GM18505 (cell line): ENCODE measurements at regions not wholly inside any gene's neighbourhood (a gene's known extent, or its start where the extent isn't known, plus 50 kb on each side); places are given as distances from the start of the nearest gene placed in this dataset.

Experiments
- ATAC-seq: cut with Tn5 transposase; IDR thresholded peaks from one replicate; pipeline ENCODE4 v1.9.1; 2021; ENCODE audit not compliant: unreplicated experiment
- POLR2A ChIP-seq: IDR thresholded peaks from 4 replicates; pipeline ENCODE4 v1.6.1; 2011; ENCODE audit warnings: borderline replicate concordance; ENCODE audit not compliant: insufficient read depth, insufficient read length; ENCODE audit errors: extremely low read depth

- TF ChIP-seq POLR2A = no peak
- ATAC-seq = no peak
Measured at GRCh38 chr14:85413836-85414526, 116.0 kb upstream of the FLRT2 start.

GRCh38 chr14:85415015-85415712 is 114.8 kb upstream of the FLRT2 start:
- no peak for ATAC-seq
- TF ChIP-seq POLR2A = no peak

DNA sequence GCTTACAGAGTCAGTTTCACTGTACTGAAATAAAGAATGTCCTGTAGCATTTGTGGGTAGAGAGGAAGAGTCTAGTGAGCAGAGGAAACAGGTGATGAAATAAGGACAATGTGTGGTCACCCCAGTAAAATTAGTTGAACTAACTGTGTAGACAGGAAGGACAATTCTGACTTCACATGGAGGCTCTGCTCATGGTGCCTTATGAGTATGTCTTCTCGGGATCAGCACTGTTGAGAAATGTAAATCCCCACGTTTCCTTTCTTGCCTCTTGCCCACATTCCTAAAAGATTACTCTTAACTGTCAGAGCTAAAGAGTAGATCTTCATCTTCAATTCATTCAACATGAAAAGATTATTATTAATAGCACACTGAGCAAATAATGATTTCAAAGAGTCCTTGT is 113.2 kb upstream of the FLRT2 start:
- ATAC-seq = no peak
- TF ChIP-seq POLR2A = no peak

- no peak for ATAC-seq
- TF ChIP-seq POLR2A = no peak
Measured at GRCh38 chr14:85417396-85417795, 112.5 kb upstream of the FLRT2 start.

- no peak for TF ChIP-seq POLR2A
- ATAC-seq = no peak
Measured at GRCh38 chr14:85418721-85419120, 111.2 kb upstream of the FLRT2 start.

GRCh38 chr14:85420278-85420677 is 109.7 kb upstream of the FLRT2 start:
- TF ChIP-seq POLR2A = no peak
- no peak for ATAC-seq

GRCh38 chr14:85420707-85421106 is 109.2 kb upstream of the FLRT2 start:
- no peak for ATAC-seq
- no peak for TF ChIP-seq POLR2A

DNA sequence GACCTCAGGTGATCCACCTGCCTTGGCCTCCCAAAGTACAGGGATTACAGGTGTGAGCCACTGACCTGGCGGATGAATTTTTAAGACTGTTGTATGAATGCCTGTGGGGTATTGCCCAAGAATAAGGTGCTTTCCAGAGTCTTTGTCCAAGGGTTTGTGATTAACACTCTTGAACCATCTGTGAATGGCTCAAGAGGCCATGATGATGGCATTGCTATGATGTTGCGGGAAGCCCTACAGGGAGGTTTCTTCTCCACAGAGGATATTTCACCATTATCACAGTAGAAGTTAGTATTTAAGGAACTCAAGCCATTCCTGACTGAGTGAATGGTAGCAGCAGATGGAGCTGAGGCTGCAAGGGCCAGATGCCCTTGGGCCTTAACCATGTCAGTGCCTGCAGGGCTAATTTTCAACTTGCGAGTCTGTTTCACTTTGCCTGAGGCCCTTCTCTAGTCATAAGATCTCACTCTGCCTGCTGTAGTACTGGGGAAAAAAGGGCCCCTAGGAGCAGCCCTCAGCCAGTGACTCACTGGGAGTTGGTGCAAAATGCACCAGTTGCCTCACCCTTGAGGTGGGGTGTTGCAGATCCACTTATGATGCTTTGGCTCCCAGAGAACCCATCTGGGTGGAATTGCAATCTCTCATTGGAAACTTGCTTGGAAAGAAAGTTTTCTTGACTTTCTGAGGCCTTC is 108.6 kb upstream of the FLRT2 start:
- no peak for TF ChIP-seq POLR2A
- no peak for ATAC-seq

- no peak for TF ChIP-seq POLR2A
- ATAC-seq = no peak
Measured at GRCh38 chr14:85423889-85424288, 106.1 kb upstream of the FLRT2 start.

- no peak for TF ChIP-seq POLR2A
- no peak for ATAC-seq
Measured at GRCh38 chr14:85425507-85425906, 104.4 kb upstream of the FLRT2 start.

- ATAC-seq = no peak
- TF ChIP-seq POLR2A = no peak
Measured at GRCh38 chr14:85426068-85426935, 103.6 kb upstream of the FLRT2 start.

- ATAC-seq = no peak
- TF ChIP-seq POLR2A = no peak
Measured at GRCh38 chr14:85428926-85429325, 101.0 kb upstream of the FLRT2 start.

DNA sequence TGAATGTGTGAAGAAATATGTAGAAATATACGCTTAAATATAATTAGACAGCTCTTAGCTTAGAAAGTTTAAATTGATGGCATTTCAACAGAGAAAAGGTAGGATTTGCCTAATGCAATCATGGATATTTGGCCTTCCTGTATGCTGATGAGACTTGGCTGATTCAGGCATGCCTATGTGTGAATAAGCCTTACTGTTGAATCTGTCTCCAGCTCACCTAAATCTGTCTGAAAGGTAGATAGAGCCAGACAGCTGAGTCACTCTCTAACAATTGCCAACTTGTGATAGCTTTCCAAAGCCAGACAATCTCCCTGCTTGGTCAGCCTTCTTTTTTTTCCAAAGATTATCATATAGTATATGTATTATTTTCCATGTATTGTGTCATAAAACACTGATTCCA is 92.8 kb upstream of the FLRT2 start:
- no peak for TF ChIP-seq POLR2A
- ATAC-seq = no peak
